ENCODE measurements at regions not wholly inside any gene's neighbourhood (a gene's known extent, or its start where the extent isn't known, plus 50 kb on each side); places are given as distances from the start of the nearest gene placed in this dataset.

DNA sequence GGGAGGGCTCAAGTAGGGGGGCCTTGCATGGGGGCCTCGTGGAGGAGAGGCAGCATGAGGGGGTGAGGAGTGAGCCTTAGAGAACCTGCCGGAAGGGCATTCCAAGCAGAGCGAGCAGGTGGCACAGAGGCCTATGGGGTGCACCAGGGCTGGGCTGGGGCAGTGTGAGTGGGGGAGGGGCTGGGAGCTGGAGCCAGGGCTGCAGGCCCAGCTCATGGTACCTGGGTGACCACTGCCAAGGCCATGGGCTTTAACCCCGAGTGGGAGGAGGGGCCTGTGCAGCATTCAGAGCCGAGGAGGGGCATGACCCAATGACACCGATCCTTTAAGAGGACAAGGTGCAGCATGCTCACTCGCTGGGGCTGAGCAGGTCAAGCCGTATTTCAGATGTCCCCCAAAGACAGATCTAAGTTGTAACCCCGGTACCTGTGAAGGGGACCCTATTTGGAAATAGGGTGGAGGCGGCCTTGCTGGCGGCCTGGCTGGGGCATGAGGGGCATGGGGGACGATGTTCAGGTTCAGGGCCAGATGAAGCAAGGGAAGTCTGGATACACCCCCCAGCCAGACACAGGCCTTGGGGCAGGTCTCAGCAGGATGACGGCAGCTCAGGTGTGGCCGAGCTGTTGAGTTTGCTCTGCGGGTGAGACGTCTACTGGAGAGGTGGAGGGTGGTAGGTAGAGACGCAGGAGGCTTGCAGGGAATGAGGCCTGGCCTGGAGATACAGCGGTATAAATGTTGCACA lies 137.0 kb downstream of the CPZ start:
- Histone ChIP-seq H2BK5ac (ENCODE audit: low read depth, low read length) (no peak overlapping the region; the same call in 1 of the 2 replicates), H2BK120ac (replicated peaks; ENCODE audit: low read depth, low read length) (no peak overlapping the region), H2BK20ac (ENCODE audit: low read length) (no peak overlapping the region), H4K20me1 (replicated peaks in 1 of 2; ENCODE audit: control insufficient read depth in 1 of 2, insufficient read depth in 2 of 2, low read length in 2 of 2) (no peaks in the 10 kb centered on the region), H3K27me3 (replicated peaks in 1 of 4; ENCODE audit: control insufficient read depth in 3 of 4, extremely low read depth in 1 of 4, insufficient read depth in 3 of 4, low read length in 3 of 4) (no peaks in the 10 kb centered on the region), H3K18ac (ENCODE audit: extremely low read depth, low read length) (no peak overlapping the region), H3K4me3 (ENCODE audit: extremely low read depth in 1 of 4, insufficient read depth in 2 of 4, low read depth in 3 of 4, low read length in 4 of 4) (no peak overlapping the region), H3K9ac (replicated peaks in 1 of 4; ENCODE audit: extremely low read depth in 1 of 4, low read depth in 3 of 4, low read length in 3 of 4) (no peak overlapping the region), H2BK12ac (ENCODE audit: low read depth, low read length) (no peak overlapping the region), H3K9me3 (ENCODE audit: insufficient read depth in 2 of 2, low read depth in 1 of 2, low read length in 1 of 2) (peaks cover 7 to 12% of the 10 kb centered on the region in 2 experiments; a peak in 3 of 4 replicates), H3K4ac (replicated peaks; ENCODE audit: insufficient read length, low read depth, low read length) (no peak overlapping the region), H3K56ac (replicated peaks; ENCODE audit: insufficient read length, low read depth, low read length) (no peak overlapping the region), H3K27ac (ENCODE audit: low read depth, low read length) (no peak overlapping the region), H3K4me2 (ENCODE audit: insufficient read depth in 1 of 2, low read depth in 2 of 2, low read length in 2 of 2) (no peak overlapping the region), H3K14ac (ENCODE audit: insufficient read length) (no peak overlapping the region), H4K91ac (replicated peaks; ENCODE audit: insufficient read length, low read length) (no peak overlapping the region), H2BK15ac (ENCODE audit: low read length) (no peak overlapping the region), H4K8ac (ENCODE audit: extremely low read depth, insufficient read depth, low read length) (peak overlapping the region; percentile 74), H2AK5ac (ENCODE audit: low read depth, low read length) (no peak overlapping the region), H4K5ac (ENCODE audit: insufficient read length, low read depth, low read length) (no peak overlapping the region), H3K4me1 (replicated peaks in 1 of 4; ENCODE audit: control insufficient read depth in 3 of 4, insufficient read depth in 4 of 4, low read length in 3 of 4) (peaks cover 0 to 3% (median 0%) of the 10 kb centered on the region in 4 experiments; a peak in 4 of 7 replicates), H3K36me3 (ENCODE audit: control insufficient read depth in 2 of 4, insufficient read depth in 4 of 4, low read length in 3 of 4) (no peaks in the 10 kb centered on the region), H3K23me2 (ENCODE audit: low read depth, low read length) (no peaks in the 10 kb centered on the region), H2AFZ (ENCODE audit: low read length) (no peak overlapping the region), H3K79me2 (ENCODE audit: control insufficient read depth in 1 of 2, insufficient read depth in 2 of 2, low read length in 2 of 2) (no peaks in the 10 kb centered on the region), H3K79me1 (ENCODE audit: low read depth, low read length) (no peaks in the 10 kb centered on the region), H3K23ac (ENCODE audit: insufficient read length) (no peak overlapping the region)
- CTCF ChIA-PET (ENCODE audit: partially characterized antibody) = interaction anchor here (0.7 to 2.0 kb wide), 4 partner anchors 8 to 188 kb away, joined by 3 to 8 read pairs (median 3); no protein-coding TSS in a partner anchor
- DNase-seq (ENCODE audit: low read depth in 1 of 2, low spot score in 2 of 2) = no peak
- POLR2A ChIA-PET (ENCODE audit: partially characterized antibody) = no interaction called here
- 85% methylated on average over 15 of the region's 18 CpGs; no CpG with 5 or more reads in 1 of the 2 experiments for WGBS, 2 experiments (ENCODE audit: extremely low coverage in 1 of 2, insufficient coverage in 1 of 2, insufficient read length in 1 of 2, insufficient replicate concordance in 2 of 2, low coverage in 1 of 2, low lambda C conversion rate in 2 of 2, missing lambda C conversion rate in 1 of 2)
- FAIRE-seq = no peak
- no peak for TF ChIP-seq RNF2 (IDR thresholded peaks at IDR 0.05; ENCODE audit: borderline replicate concordance, low read depth, low read length, missing control alignments, poor library complexity, severe bottlenecking)
- no peak for TF ChIP-seq KDM4A (IDR thresholded peaks at IDR 0.05; ENCODE audit: low read depth, low read length, severe bottlenecking)
- TF ChIP-seq KDM1A (IDR thresholded peaks at IDR 0.05; ENCODE audit: borderline replicate concordance, low read length) = no peak
- TF ChIP-seq MAX (IDR thresholded peaks at IDR 0.05) = no peak
- no peak for TF ChIP-seq RXRA (IDR thresholded peaks at IDR 0.05; ENCODE audit: insufficient read depth, low read depth, low read length)
- no peak for TF ChIP-seq KDM5A (IDR thresholded peaks at IDR 0.05; ENCODE audit: low read length)
- no peak for TF ChIP-seq SIX5 (IDR thresholded peaks at IDR 0.05; ENCODE audit: low read depth, low read length)

Measured in H1 (cell line).